ENCODE measurements at regions not wholly inside any gene's neighbourhood (a gene's known extent, or its start where the extent isn't known, plus 50 kb on each side); places are given as distances from the start of the nearest gene placed in this dataset.
"Not testable (repeated sequence)": the region's sequence is repeated elsewhere in the genome, so short reads cannot be mapped to it uniquely, and the experiment has no call there.

GRCh38 chr16:88242312-88243295, 140.2 kb upstream of the ZNF469 start:
- peak; percentile 90 for DNase-seq (ENCODE audit: low read depth, low spot score)

- not testable (repeated sequence) for DNase-seq (ENCODE audit: low read depth, low spot score)
These were observed 138.8 kb upstream of the ZNF469 start for GRCh38 chr16:88243921-88244320.

- peak; percentile 89 for DNase-seq (ENCODE audit: low read depth, low spot score)
These were observed 137.3 kb upstream of the ZNF469 start for GRCh38 chr16:88245241-88246081.

- DNase-seq (ENCODE audit: low read depth, low spot score): not testable (repeated sequence)
These were observed 135.7 kb upstream of the ZNF469 start for GRCh38 chr16:88246955-88247582.

GRCh38 chr16:88247583-88247966, 135.2 kb upstream of the ZNF469 start:
- not testable (repeated sequence) for DNase-seq (ENCODE audit: low read depth, low spot score)

GRCh38 chr16:88248761-88249160, 134.0 kb upstream of the ZNF469 start:
- not testable (repeated sequence) for DNase-seq (ENCODE audit: low read depth, low spot score)

GRCh38 chr16:88250381-88250780, 132.4 kb upstream of the ZNF469 start:
- DNase-seq (ENCODE audit: low read depth, low spot score): not testable (repeated sequence)

GRCh38 chr16:88252057-88252794, 130.5 kb upstream of the ZNF469 start:
- DNase-seq (ENCODE audit: low read depth, low spot score): not testable (repeated sequence)

GRCh38 chr16:88258141-88258540, 124.6 kb upstream of the ZNF469 start:
- DNase-seq (ENCODE audit: low read depth, low spot score): not testable (repeated sequence)

- peak; percentile 55 for DNase-seq (ENCODE audit: low read depth, low spot score)
These were observed 123.8 kb upstream of the ZNF469 start for GRCh38 chr16:88258764-88259525.

- DNase-seq (ENCODE audit: low read depth, low spot score): not testable (repeated sequence)
These were observed 123.2 kb upstream of the ZNF469 start for GRCh38 chr16:88259538-88259937.

GRCh38 chr16:88260146-88260545, 122.6 kb upstream of the ZNF469 start:
- not testable (repeated sequence) for DNase-seq (ENCODE audit: low read depth, low spot score)

- DNase-seq (ENCODE audit: low read depth, low spot score): not testable (repeated sequence)
These were observed 121.7 kb upstream of the ZNF469 start for GRCh38 chr16:88260881-88261665.

GRCh38 chr16:88261814-88262605, 120.7 kb upstream of the ZNF469 start:
- DNase-seq (ENCODE audit: low read depth, low spot score): not testable (repeated sequence)

- not testable (repeated sequence) for DNase-seq (ENCODE audit: low read depth, low spot score)
These were observed 119.7 kb upstream of the ZNF469 start for GRCh38 chr16:88262858-88263563.

GRCh38 chr16:88263681-88264287, 119.0 kb upstream of the ZNF469 start:
- DNase-seq (ENCODE audit: low read depth, low spot score): not testable (repeated sequence)

- DNase-seq (ENCODE audit: low read depth, low spot score): peak; percentile 95
These were observed 118.0 kb upstream of the ZNF469 start for GRCh38 chr16:88264641-88265285.
